ENCODE measurements at regions not wholly inside any gene's neighbourhood (a gene's known extent, or its start where the extent isn't known, plus 50 kb on each side); places are given as distances from the start of the nearest gene placed in this dataset.

DNA sequence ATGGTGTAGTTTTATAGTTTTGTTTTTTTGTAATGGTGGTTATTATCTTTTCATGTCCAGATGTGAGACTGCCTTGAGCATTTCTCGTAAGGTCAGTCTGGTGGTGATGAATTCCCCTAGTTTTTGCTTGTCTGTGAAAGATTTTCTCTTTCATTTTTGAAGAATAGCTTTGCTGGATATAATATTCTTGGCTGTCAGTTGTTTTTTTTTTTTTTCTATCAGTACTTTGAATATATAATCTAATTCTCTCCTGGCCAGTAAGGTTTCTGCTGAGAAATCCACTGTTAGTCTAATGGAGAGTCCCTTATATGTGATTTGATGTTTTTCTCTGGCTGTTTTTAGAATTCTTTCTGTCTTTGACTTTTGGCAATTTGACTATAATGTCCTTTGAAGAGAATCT, 106.9 kb downstream of the CARTPT start:
- no peak for DNase-seq

DNA sequence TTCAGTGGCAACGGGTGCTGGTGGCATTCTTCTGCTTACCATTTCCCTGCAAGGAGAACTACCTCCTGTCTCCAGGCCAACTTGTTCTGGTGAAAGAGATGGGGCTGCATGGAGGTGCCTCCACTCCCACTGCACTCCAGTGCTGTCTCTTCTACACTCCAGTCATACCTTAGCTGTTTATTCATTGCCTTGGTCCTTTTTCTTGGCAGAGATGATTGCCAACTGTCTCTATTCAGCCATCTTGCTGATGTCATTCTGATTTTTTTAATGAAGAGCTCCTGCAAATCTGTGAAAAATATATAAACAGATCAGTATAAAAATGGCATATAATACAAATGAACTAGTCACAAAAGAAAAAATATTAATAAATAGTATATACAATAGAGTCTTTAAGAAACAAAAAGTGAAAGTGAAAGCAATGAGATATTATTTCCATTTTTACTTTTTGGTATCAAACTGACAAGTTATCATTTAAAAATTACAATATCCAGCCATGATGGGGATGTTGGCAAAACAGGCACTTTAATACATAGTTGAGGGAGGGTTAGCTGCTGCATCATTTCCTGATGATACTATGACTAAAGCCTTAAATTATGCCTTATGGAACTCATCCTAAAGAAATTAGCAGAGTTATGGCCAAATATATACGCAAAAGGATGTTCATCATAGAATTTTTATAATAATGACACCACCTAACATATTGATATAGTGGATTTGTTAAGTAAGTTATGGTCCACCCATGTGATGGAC, 109.4 kb downstream of the CARTPT start:
- DNase-seq = no peak

DNA sequence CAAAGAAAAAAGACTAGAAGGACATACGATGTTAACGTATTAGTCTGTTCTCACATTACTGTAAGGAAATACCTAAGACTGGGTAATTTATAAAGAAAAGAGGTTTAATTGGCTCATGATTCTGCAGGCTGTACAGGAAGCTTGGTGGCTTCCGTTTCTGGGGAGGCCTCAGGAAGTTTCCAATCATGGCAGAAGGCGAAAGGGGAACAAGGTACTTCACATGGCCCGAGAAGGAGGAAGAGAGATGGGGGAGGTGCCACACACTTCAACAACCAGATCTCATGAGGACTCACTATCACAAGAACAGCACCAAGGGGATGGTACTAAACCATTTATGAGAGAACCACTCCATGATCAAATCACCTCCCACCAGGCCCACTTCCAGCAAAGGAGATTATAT, 110.1 kb downstream of the CARTPT start:
- DNase-seq = no peak

DNA sequence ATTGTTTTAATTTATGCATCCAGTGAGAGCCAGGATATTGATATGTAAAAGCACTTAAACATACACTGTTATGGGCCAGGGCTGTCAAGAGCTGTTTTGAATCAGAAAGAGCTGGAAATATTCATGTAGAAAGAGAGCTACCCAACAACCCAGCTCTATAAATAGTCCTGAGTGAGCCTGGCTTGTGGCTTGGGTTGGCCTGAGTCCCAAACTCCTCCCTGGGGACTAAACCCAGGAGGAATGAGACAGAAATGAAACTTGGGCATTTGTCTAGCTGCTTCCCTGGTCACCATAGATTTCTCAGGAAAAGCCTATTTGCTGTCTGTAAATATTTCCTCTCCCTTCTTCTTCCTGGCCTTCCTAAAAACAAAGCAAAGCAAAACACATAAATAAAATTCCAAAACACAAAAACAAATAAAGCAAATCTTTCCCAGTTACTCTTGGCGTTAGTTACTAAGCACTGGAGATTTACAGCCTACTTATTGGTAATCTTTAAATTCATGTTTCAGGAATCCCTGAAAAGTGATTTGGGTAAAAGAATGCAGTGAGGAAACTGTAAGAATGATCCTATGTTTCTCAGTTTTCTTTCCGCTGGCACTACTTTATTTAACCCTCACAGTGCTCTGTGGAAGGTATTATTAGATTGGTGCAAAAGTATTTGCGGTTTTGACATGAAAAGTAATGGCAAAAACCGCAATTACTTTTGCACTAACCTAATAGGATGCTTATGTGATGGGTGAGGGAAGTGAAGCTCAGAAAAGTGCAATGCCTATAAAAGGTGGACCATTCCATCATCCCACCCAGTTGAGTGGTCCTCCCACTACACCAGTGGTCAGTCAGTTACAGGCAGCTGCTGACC, 111.8 kb downstream of the CARTPT start:
- DNase-seq = no peak

DNA sequence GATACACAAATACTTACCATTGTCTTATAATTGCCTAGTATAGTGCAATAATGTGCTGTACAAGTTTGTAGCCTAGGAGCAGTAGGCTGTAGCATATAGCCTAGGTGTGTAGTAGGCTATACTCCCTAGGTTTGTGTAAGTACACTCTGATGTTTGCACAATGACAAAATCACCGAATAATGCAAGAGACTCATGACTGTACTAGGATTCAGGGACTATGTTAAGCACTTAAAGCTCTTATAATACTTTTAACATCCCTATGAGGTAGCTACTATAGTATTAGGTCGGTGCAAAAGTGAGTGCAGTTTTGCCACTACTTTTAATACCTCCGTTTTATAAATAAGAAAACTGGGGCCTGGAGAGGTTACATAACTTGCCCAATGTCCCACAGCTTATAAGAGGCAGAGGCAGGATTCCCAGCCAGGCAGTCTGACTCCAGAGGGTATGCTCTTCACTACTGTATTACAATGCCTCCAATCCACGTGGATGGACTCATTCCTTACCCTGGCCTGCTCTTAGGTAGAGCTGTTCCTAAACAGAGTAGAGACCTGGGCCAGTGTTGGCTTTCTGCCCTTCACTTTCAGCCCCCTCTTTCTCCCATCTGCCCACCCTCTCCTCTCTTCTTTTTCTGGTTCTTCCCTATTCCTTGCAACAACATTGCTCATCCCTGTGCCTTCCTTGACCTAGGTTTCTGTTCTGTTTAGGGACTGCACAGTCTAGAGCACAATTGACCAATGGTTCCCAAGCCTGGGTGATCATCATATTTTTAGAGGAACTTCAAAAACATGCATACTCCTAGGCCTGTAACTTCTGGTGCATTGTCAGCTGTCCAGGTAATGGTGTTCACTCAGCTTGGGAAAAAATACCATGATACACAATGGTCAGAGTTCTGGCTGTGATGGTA, 114.0 kb downstream of the CARTPT start:
- DNase-seq = no peak

- no peak for DNase-seq
Observed at GRCh38 chr5:71834601-71835000, 115.5 kb downstream of the CARTPT start.

DNA sequence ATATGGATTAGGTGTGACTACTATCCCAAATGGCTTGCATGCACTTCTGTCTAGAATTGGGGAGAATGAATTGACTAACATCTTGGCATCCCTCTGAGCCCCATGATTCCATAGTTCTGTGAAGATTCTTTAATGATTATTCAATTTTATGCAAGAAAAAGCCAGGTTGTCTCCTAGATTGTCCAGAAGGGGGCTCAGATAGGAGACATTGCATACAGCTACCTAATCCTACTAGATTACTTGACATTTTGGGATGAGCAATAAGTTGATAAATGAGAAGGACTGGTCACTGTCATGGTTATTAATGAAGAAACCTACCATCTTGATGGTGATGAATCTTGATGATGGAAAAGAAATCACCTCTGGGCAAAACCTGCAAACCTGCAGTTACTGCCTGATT, 117.0 kb downstream of the CARTPT start:
- no peak for DNase-seq

DNA sequence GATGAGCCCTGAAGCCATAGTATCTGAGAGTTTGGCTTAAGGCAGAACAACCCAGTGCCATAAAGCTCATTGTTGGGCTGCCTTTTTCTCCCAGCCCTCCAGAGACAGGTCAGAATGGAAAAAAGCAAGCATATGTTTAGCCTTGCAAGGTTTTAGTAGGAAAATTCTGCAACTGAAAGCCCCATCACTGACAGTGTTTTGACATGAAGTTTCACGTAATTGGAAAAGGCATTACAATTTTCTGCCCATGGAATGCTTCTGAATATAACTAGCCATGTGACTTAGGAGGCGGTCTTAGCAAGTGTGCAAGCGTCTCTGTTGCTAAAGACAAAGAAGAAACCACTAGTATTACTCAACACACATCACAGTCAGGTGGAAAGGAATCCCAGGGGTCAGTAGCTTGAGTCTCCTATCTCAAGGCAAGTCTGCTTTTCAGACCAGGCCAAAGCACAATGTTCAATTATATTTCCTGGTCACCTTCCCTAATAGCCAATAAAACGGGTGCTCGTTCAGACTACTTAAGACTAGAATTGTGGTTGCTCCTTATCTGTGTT, 117.6 kb downstream of the CARTPT start:
- no peak for DNase-seq

- no peak for DNase-seq
Observed at GRCh38 chr5:71838286-71838685, 119.2 kb downstream of the CARTPT start.

DNA sequence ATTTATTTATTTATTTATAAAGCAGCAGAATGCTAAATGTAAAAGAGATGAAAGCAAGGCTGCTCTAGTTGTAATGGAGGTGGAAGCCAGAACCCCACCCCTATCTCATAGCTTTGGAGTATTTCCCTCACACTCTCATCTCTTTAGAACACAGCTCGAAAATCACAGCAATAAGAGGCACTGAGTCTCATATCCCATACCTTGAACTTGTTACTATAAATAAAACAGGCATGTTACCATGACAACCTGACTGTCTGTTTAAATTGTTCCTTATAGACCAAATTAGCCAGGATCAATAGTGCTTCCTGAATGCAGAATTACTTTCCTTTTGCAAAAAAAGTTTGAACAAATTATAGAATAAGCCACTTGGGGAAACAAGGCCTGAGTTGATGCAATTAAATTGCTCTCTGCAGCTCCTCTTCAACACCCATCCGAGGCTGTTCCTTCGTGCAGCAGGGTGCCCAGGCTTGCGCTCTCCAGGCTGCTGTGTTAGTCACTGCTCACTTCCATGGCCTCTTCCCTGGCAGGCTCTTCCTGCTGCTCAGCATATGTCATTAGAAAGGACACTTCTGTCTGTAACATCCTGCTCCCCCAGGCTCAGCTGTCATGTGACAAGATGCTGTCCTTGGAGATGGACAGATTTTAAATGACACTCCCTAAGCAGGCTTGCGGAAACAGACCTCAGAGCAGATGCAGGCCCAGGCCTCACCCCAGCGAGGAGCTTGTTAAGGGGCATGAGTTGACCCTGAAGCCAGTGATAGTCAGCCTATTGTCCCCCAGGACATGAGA, 120.2 kb downstream of the CARTPT start:
- no peak for DNase-seq

DNA sequence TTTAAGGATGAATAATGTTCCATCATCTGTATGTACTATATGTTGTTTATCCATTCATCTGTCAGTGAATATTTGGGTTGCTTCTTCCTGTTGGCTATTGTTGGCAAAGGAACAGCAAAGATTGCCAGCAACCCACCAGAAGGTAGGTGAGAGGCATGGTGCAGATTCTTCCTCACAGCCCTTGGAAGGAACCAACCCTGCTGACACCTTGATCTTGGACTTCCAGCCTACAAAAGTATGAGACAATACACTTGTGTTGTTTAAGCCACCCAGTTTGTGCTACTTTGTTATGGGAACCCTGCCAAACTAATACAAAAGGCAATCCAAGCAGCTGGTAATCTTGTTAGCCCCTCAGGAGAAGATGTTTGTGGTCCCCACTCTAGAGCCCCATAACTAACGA, 122.0 kb downstream of the CARTPT start:
- no peak for DNase-seq

GRCh38 chr5:71843111-71843510, 124.0 kb downstream of the CARTPT start:
- DNase-seq = no peak

GRCh38 chr5:71844862-71845261, 125.8 kb downstream of the CARTPT start:
- DNase-seq = no peak

DNA sequence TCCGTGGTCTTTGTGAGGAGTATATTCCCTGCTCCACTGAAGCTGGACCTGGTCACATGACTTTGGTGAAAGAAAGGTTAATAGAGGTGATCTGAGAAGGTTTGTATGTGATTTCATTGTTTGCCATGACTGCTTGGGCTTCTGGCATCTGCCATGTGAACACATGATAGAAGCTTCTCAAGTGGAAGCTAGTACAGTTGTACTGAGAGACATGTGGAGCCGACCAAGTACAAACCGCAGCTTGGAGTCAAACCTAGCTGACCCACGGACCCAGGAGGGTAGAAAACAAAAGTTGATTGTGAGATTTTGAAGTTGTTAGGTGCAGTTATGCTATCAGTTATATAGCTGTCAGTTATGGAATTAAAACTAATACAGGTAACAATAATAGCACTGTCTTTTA, 140.4 kb downstream of the CARTPT start:
- no peak for DNase-seq

DNA sequence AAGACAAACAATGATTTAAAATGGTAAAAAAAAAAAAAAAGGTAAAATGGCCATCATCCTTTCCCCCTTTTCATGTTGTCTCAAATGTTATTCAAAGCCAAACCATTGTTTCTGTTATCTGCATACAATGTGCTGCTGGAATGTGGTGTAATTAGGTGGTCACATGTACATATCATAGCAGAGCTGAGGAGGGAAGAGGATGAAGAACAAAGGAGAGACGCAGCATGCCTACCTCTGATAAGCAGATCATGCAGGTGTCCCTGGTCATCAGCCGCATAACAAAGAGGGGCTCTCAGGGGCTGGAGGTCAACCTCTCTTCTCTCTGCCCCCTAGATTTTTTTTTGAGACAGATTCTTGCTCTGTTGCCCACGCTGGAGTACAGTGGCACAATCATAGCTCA, 141.0 kb downstream of the CARTPT start:
- DNase-seq = no peak

DNA sequence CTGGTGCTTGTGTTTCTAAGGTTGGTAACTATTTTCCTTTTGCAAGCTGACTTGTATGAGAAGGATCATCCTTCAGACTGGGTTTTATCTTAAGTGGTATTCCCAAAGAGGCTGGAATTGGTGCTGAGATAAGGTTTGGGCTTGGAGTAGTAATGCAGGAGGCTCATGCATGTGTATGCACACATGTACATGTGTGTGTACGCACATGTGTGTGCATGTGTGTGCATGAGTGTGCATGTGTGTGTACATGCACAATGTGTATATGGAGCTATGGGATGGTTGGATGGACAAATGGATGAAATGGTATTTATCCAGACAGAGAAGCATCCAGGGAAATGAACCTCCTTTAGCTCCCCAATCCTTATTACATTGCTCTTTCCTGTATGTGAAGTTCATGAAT, 142.6 kb downstream of the CARTPT start:
- DNase-seq = no peak

- no peak for DNase-seq
Observed at GRCh38 chr5:71862087-71862486, 143.0 kb downstream of the CARTPT start.

GRCh38 chr5:71862507-71863060, 143.5 kb downstream of the CARTPT start:
- DNase-seq = no peak

- no peak for DNase-seq
Observed at GRCh38 chr5:71864730-71865601, 145.9 kb downstream of the CARTPT start.

DNA sequence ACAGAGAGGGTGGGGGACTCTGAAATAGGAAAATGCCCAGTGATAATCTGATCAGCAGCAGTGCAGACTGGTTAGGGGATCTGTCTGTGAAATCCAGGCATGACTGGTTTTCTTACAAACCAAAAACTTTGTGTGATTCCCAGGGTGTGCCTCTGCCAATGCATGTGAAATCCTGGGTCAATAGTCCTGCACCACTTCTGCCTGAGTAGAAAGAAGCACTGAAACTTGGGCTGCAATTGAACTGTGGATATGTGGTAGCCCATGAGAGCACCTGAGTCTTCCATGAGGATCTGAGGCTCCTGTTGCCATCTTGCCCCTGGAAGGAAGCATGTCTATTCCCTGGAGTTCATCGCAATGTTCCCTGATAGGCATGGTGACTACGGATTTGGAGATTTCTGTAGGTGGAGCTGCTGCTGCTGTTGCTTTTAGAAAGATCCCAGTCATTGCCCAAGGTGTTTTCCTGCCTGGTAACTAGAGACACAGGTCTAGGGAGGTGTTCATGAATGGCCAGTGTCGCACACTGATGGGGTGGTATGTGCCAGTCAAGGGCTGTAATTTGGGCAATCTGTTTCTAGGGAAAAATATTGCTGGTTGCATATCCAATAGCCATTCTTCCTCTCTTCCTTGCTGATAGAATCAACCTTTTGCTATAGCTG, 146.7 kb downstream of the CARTPT start:
- DNase-seq = no peak

All from stimulated activated CD4-positive, alpha-beta T cell treated with anti-CD3 and anti-CD28 coated beads, Interleukin-2, amount 100 ng/mL, for 48 hours (primary cell).